Activated B cell treated with CpG ODN at 0.5 μM for 24 hours (primary cell): ENCODE measurements at regions not wholly inside any gene's neighbourhood (a gene's known extent, or its start where the extent isn't known, plus 50 kb on each side); places are given as distances from the start of the nearest gene placed in this dataset.

ENCODE experiments used
- ATAC-seq: fragments of 200-7000 bp; cut with Tn5 transposase; one replicate; pipeline ENCODE4 v1.10.0; 2021; ENCODE audit warnings: low read depth, mild to moderate bottlenecking, moderate library complexity
- CTCF ChIA-PET: fragments of 350-600 bp; sonication (Branson Sonifier 250); formaldehyde crosslinking; loops from one replicate; lab custom pipeline; 2021; ENCODE audit warnings: antibody characterized with exemption; lab: Charles Lee
- POLR2A ChIA-PET: fragments of 350-600 bp; sonication (Branson Sonifier 250); formaldehyde crosslinking; loops from one replicate; lab custom pipeline; 2021; ENCODE audit warnings: antibody characterized with exemption; lab: Charles Lee
- DNase-seq: peaks from one replicate; pipeline ENCODE4 v3.0.0; 2022
- H3K27ac Mint-ChIP-seq: one replicate; pipeline ENCODE4 v1.8.0; 2020; ENCODE audit warnings: mixed read lengths
- H3K27me3 Mint-ChIP-seq: one replicate; pipeline ENCODE4 v1.8.0; 2021; ENCODE audit warnings: mixed read lengths
- H3K36me3 Mint-ChIP-seq: one replicate; pipeline ENCODE4 v1.8.0; 2021; ENCODE audit warnings: low read depth, mixed read lengths
- H3K4me1 Mint-ChIP-seq: one replicate; pipeline ENCODE4 v1.8.0; 2021; ENCODE audit warnings: mixed read lengths
- H3K4me3 Mint-ChIP-seq: one replicate; pipeline ENCODE4 v1.8.0; 2020; ENCODE audit warnings: mild to moderate bottlenecking, mixed read lengths
- H3K9me3 Mint-ChIP-seq: one replicate; pipeline ENCODE4 v1.8.0; 2020; ENCODE audit warnings: mixed read lengths
- CTCF ChIP-seq: fragments of 200-600 bp; IDR thresholded peaks from one replicate; pipeline ENCODE4 v1.8.0; 2022; ENCODE audit warnings: antibody characterized with exemption, mild to moderate bottlenecking
- intact Hi-C: fragments of 100-400 bp; cut with micrococcal nuclease; formaldehyde crosslinking; loops from one replicate; pipeline ENCODE4 v1.15.1; 2024

GRCh38 chr9:134976403-134976802 is 58.7 kb upstream of the FCN1 start:
- no peak overlapping the region for H3K4me3 Mint-ChIP-seq
- TF ChIP-seq CTCF = no peak
- no peaks in the 10 kb centered on the region for H3K4me1 Mint-ChIP-seq
- ATAC-seq (no peak), DNase-seq (no peak)
- POLR2A ChIA-PET = no interaction called here
- H3K27ac Mint-ChIP-seq = no peak overlapping the region
- CTCF ChIA-PET = no interaction called here
- H3K9me3 Mint-ChIP-seq = no peaks in the 10 kb centered on the region
- peaks cover 6% of the 10 kb centered on the region for H3K27me3 Mint-ChIP-seq
- H3K36me3 Mint-ChIP-seq = no peaks in the 10 kb centered on the region
- intact Hi-C loops = no loop called here

GRCh38 chr9:134978272-134978671 is 60.6 kb upstream of the FCN1 start:
- no peaks in the 10 kb centered on the region for H3K36me3 Mint-ChIP-seq
- TF ChIP-seq CTCF = no peak
- intact Hi-C loops = no loop called here
- no peak overlapping the region for H3K4me3 Mint-ChIP-seq
- ChIA-PET POLR2A (no interaction called here), CTCF (no interaction called here)
- H3K27ac Mint-ChIP-seq = no peak overlapping the region
- H3K4me1 Mint-ChIP-seq = no peaks in the 10 kb centered on the region
- no peak for DNase-seq
- H3K27me3 Mint-ChIP-seq = peaks cover under 1% of the 10 kb centered on the region
- no peaks in the 10 kb centered on the region for H3K9me3 Mint-ChIP-seq
- ATAC-seq = no peak

- POLR2A ChIA-PET = no interaction called here
- ATAC-seq (no peak), DNase-seq (no peak)
- no peaks in the 10 kb centered on the region for H3K9me3 Mint-ChIP-seq
- no peak for TF ChIP-seq CTCF
- peaks cover 7% of the 10 kb centered on the region for H3K27me3 Mint-ChIP-seq
- intact Hi-C loops = no loop called here
- no peaks in the 10 kb centered on the region for H3K36me3 Mint-ChIP-seq
- H3K4me3 Mint-ChIP-seq = no peak overlapping the region
- H3K27ac Mint-ChIP-seq = no peak overlapping the region
- CTCF ChIA-PET = no interaction called here
- H3K4me1 Mint-ChIP-seq = no peaks in the 10 kb centered on the region
Observed at GRCh38 chr9:134980516-134980915, 62.8 kb upstream of the FCN1 start.

- no peak for ATAC-seq
- intact Hi-C loops = no loop called here
- H3K27me3 Mint-ChIP-seq = peaks cover 7% of the 10 kb centered on the region
- H3K36me3 Mint-ChIP-seq = no peaks in the 10 kb centered on the region
- ChIA-PET CTCF (no interaction called here), POLR2A (no interaction called here)
- no peak overlapping the region for H3K27ac Mint-ChIP-seq
- TF ChIP-seq CTCF = no peak
- no peaks in the 10 kb centered on the region for H3K4me1 Mint-ChIP-seq
- no peaks in the 10 kb centered on the region for H3K9me3 Mint-ChIP-seq
- H3K4me3 Mint-ChIP-seq = no peak overlapping the region
- no peak for DNase-seq
Observed at GRCh38 chr9:134980991-134981390, 63.3 kb upstream of the FCN1 start.

- no peak overlapping the region for H3K27ac Mint-ChIP-seq
- ATAC-seq = no peak
- no peak overlapping the region for H3K4me3 Mint-ChIP-seq
Observed at GRCh38 chr9:134981829-134982228, 64.1 kb upstream of the FCN1 start.

More at GRCh38 chr9:134981829-134982228, 64.1 kb upstream of the FCN1 start:
- POLR2A ChIA-PET = no interaction called here
- Mint-ChIP-seq H3K9me3 (no peaks in the 10 kb centered on the region), H3K36me3 (no peaks in the 10 kb centered on the region), H3K27me3 (peaks cover 7% of the 10 kb centered on the region), H3K4me1 (no peaks in the 10 kb centered on the region)
- no peak for DNase-seq
- no peak for TF ChIP-seq CTCF
- intact Hi-C loops = loop anchor here (2.0 kb wide), 1 partner anchor 533 kb away; no protein-coding TSS in a partner anchor
- CTCF ChIA-PET = interaction anchor here (0.9 kb wide), 1 partner anchor 278 kb away, joined by 3 read pairs; no protein-coding TSS in a partner anchor
